ENCODE measurements at regions not wholly inside any gene's neighbourhood (a gene's known extent, or its start where the extent isn't known, plus 50 kb on each side); places are given as distances from the start of the nearest gene placed in this dataset.

- Histone ChIP-seq H3K9me3 (ENCODE audit: control insufficient read depth in 1 of 2, insufficient read depth in 1 of 2, low read depth in 1 of 2, low read length in 2 of 2) (no peaks in the 10 kb centered on the region), H4K20me1 (ENCODE audit: insufficient read depth) (no peaks in the 10 kb centered on the region), H3K79me2 (ENCODE audit: insufficient read depth, low read length) (no peaks in the 10 kb centered on the region), H3K36me3 (ENCODE audit: control insufficient read depth in 1 of 2, insufficient read depth in 2 of 2, low read length in 2 of 2) (no peaks in the 10 kb centered on the region), H3K27ac (ENCODE audit: low read depth, low read length) (no peak overlapping the region), H3K9me2 (ENCODE audit: insufficient read depth) (no peaks in the 10 kb centered on the region), H3K4me3 (replicated peaks in 1 of 2; ENCODE audit: low read depth in 1 of 2, low read length in 2 of 2) (no peak overlapping the region), H3K4me2 (ENCODE audit: low read length) (no peak overlapping the region), H3K4me1 (ENCODE audit: control insufficient read depth in 1 of 2, insufficient read depth in 2 of 2, low read length in 2 of 2) (no peaks in the 10 kb centered on the region), H3K27me3 (ENCODE audit: insufficient read depth, low read length) (peaks cover 5% of the 10 kb centered on the region; the same call in 1 of the 2 replicates), H3K9ac (ENCODE audit: low read length) (no peak overlapping the region), H2AFZ (ENCODE audit: low read depth, low read length, poor library complexity, severe bottlenecking) (no peak overlapping the region)
- no TSS peak for BruUV-seq (replicated peaks)
- intact Hi-C loops (cut with micrococcal nuclease) = no loop called here
- CTCF ChIA-PET = no interaction called here
- DNase-seq (ENCODE audit: low read depth, low spot score) (no peak), ATAC-seq (no peak)
- TF ChIP-seq YY1 (IDR thresholded peaks at IDR 0.05; ENCODE audit: extremely low read depth, insufficient replicate concordance, low read depth, low read length) (no peak), ELF1 (IDR thresholded peaks at IDR 0.05; ENCODE audit: borderline replicate concordance, low read depth) (no peak), ZBTB33 (IDR thresholded peaks at IDR 0.05; ENCODE audit: extremely low read depth, insufficient replicate concordance, low read length) (no peak), ATF3 (IDR thresholded peaks at IDR 0.05) (no peak), EGR1 (IDR thresholded peaks at IDR 0.05; ENCODE audit: low read depth) (no peak), POLR2A (IDR thresholded peaks at IDR 0.05; ENCODE audit: borderline replicate concordance, extremely low read depth, insufficient read depth, insufficient read length) (no peak), JUND (IDR thresholded peaks at IDR 0.05) (no peak), TCF7L2 (IDR thresholded peaks at IDR 0.05; ENCODE audit: borderline replicate concordance, extremely low read depth, insufficient read depth, insufficient read length) (no peak), CBX3 (IDR thresholded peaks at IDR 0.05; ENCODE audit: low read depth) (no peak)
- RAD21 ChIA-PET (ENCODE audit: low non-redundant PET in 1 of 2, low total read pairs in 2 of 2, uncharacterized antibody in 2 of 2, unreplicated experiment in 2 of 2) = no interaction called here
- POLR2A ChIA-PET = no interaction called here
These were observed 410.8 kb upstream of the EEF2KMT start for GRCh38 chr16:5508371-5508770.
